ENCODE measurements at regions not wholly inside any gene's neighbourhood (a gene's known extent, or its start where the extent isn't known, plus 50 kb on each side); places are given as distances from the start of the nearest gene placed in this dataset.

- Histone ChIP-seq H3K36me3 (ENCODE audit: insufficient read depth, low read length) (no peaks in the 10 kb centered on the region), H3K4me2 (ENCODE audit: low read length) (no peak overlapping the region), H3K27me3 (ENCODE audit: insufficient read depth, low read length) (no peaks in the 10 kb centered on the region), H4K20me1 (ENCODE audit: insufficient read depth, low read length) (no peaks in the 10 kb centered on the region), H3K79me2 (ENCODE audit: insufficient read depth, low read length) (no peaks in the 10 kb centered on the region), H3K9me3 (ENCODE audit: insufficient read depth, low read depth, low read length) (no peaks in the 10 kb centered on the region), H2AFZ (ENCODE audit: low read depth, low read length) (no peak overlapping the region), H3K9ac (ENCODE audit: low read length) (no peak overlapping the region), H3K4me1 (ENCODE audit: insufficient read depth, low read length) (no peaks in the 10 kb centered on the region), H3K4me3 (ENCODE audit: insufficient read depth, low read depth, low read length) (no peak overlapping the region), H3K27ac (ENCODE audit: low read depth, low read length) (no peak overlapping the region)
- no peaks in the 10 kb centered on the region for H3K27me3 Mint-ChIP-seq (ENCODE audit: low read depth, unreplicated experiment)
- no peak for TF ChIP-seq CTCF (IDR thresholded peaks at IDR 0.05; ENCODE audit: insufficient read depth, low read depth, low read length)
- TF ChIP-seq EZH2 (IDR thresholded peaks at IDR 0.05; ENCODE audit: insufficient read depth, low read length): no peak
- peaks cover 2% of the 10 kb centered on the region for H3K9me3 Mint-ChIP-seq (ENCODE audit: unreplicated experiment)
- no peaks in the 10 kb centered on the region for H3K4me1 Mint-ChIP-seq (ENCODE audit: low read depth, unreplicated experiment)
- no peak for FAIRE-seq
- no peak overlapping the region for H3K27ac Mint-ChIP-seq (ENCODE audit: unreplicated experiment)
- H3K36me3 Mint-ChIP-seq (ENCODE audit: low read depth, unreplicated experiment): no peaks in the 10 kb centered on the region
- no peak for DNase-seq (ENCODE audit: low read depth)
- H3K4me3 Mint-ChIP-seq (ENCODE audit: unreplicated experiment): no peak overlapping the region
These were observed 821.3 kb downstream of the TFAP2A start for GRCh38 chr6:9593554-9593953.

GRCh38 chr6:9583753-9584352 is 831.0 kb downstream of the TFAP2A start:
- no peaks in the 10 kb centered on the region for H3K4me1 Mint-ChIP-seq (ENCODE audit: low read depth, unreplicated experiment)
- H3K4me3 ChIP-seq (ENCODE audit: insufficient read depth, low read depth, low read length): no peak overlapping the region
- H3K9me3 Mint-ChIP-seq (ENCODE audit: unreplicated experiment): no peaks in the 10 kb centered on the region
- TF ChIP-seq CTCF (IDR thresholded peaks at IDR 0.05; ENCODE audit: insufficient read depth, low read depth, low read length) (no peak), EZH2 (IDR thresholded peaks at IDR 0.05; ENCODE audit: insufficient read depth, low read length) (no peak)
- no peaks in the 10 kb centered on the region for H3K79me2 ChIP-seq (ENCODE audit: insufficient read depth, low read length)
- FAIRE-seq (peak; percentile 56), DNase-seq (ENCODE audit: low read depth) (no peak)
- H3K27ac ChIP-seq (ENCODE audit: low read depth, low read length): no peak overlapping the region
- H3K36me3 Mint-ChIP-seq (ENCODE audit: low read depth, unreplicated experiment): no peaks in the 10 kb centered on the region
- no peak overlapping the region for H3K4me2 ChIP-seq (ENCODE audit: low read length)
- peaks cover 2% of the 10 kb centered on the region for H3K27me3 Mint-ChIP-seq (ENCODE audit: low read depth, unreplicated experiment)
- no peaks in the 10 kb centered on the region for H4K20me1 ChIP-seq (ENCODE audit: insufficient read depth, low read length)
- H3K36me3 ChIP-seq (ENCODE audit: insufficient read depth, low read length): no peaks in the 10 kb centered on the region
- no peak overlapping the region for H3K27ac Mint-ChIP-seq (ENCODE audit: unreplicated experiment)
- no peak overlapping the region for H3K4me3 Mint-ChIP-seq (ENCODE audit: unreplicated experiment)
- H3K27me3 ChIP-seq (ENCODE audit: insufficient read depth, low read length): no peaks in the 10 kb centered on the region
- no peak overlapping the region for H2AFZ ChIP-seq (ENCODE audit: low read depth, low read length)
- no peaks in the 10 kb centered on the region for H3K4me1 ChIP-seq (ENCODE audit: insufficient read depth, low read length)
- H3K9ac ChIP-seq (ENCODE audit: low read length): no peak overlapping the region
- H3K9me3 ChIP-seq (ENCODE audit: insufficient read depth, low read depth, low read length): no peaks in the 10 kb centered on the region

GRCh38 chr6:9581155-9581554 is 833.7 kb downstream of the TFAP2A start:
- Mint-ChIP-seq H3K27ac (ENCODE audit: unreplicated experiment) (no peak overlapping the region), H3K9me3 (ENCODE audit: unreplicated experiment) (no peaks in the 10 kb centered on the region), H3K4me1 (ENCODE audit: low read depth, unreplicated experiment) (no peaks in the 10 kb centered on the region), H3K36me3 (ENCODE audit: low read depth, unreplicated experiment) (no peaks in the 10 kb centered on the region), H3K4me3 (ENCODE audit: unreplicated experiment) (no peak overlapping the region), H3K27me3 (ENCODE audit: low read depth, unreplicated experiment) (peaks cover 2% of the 10 kb centered on the region)
- H3K4me3 ChIP-seq (ENCODE audit: insufficient read depth, low read depth, low read length): no peak overlapping the region
- H3K9me3 ChIP-seq (ENCODE audit: insufficient read depth, low read depth, low read length): no peaks in the 10 kb centered on the region
- H3K36me3 ChIP-seq (ENCODE audit: insufficient read depth, low read length): no peaks in the 10 kb centered on the region
- H3K4me2 ChIP-seq (ENCODE audit: low read length): no peak overlapping the region
- no peak overlapping the region for H2AFZ ChIP-seq (ENCODE audit: low read depth, low read length)
- DNase-seq (ENCODE audit: low read depth) (no peak), FAIRE-seq (no peak)
- no peaks in the 10 kb centered on the region for H3K27me3 ChIP-seq (ENCODE audit: insufficient read depth, low read length)
- H4K20me1 ChIP-seq (ENCODE audit: insufficient read depth, low read length): no peaks in the 10 kb centered on the region
- no peaks in the 10 kb centered on the region for H3K4me1 ChIP-seq (ENCODE audit: insufficient read depth, low read length)
- H3K9ac ChIP-seq (ENCODE audit: low read length): no peak overlapping the region
- H3K27ac ChIP-seq (ENCODE audit: low read depth, low read length): no peak overlapping the region
- H3K79me2 ChIP-seq (ENCODE audit: insufficient read depth, low read length): no peaks in the 10 kb centered on the region
- TF ChIP-seq EZH2 (IDR thresholded peaks at IDR 0.05; ENCODE audit: insufficient read depth, low read length) (no peak), CTCF (IDR thresholded peaks at IDR 0.05; ENCODE audit: insufficient read depth, low read depth, low read length) (no peak)
